ENCODE measurements at regions not wholly inside any gene's neighbourhood (a gene's known extent, or its start where the extent isn't known, plus 50 kb on each side); places are given as distances from the start of the nearest gene placed in this dataset.
"Not testable (repeated sequence)": the region's sequence is repeated elsewhere in the genome, so short reads cannot be mapped to it uniquely, and the experiment has no call there.

DNA sequence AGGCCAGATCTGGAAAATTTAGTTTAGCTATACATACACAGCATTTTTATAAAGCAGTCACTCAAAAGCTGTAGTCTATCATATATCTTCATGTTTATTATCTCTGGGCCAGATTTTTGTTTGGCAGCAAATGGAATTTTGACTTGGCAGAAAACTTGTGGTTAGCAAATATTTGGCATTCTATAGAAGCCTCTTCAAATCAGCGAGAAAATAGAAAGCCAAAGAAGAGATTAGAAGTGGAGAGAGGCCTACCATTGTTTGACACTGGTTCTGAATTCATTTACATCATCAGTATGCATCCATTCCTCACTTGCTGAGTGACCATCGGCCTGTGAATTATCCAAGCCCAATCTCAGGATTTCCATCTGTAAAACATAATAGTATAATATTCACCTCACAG is 1077.6 kb downstream of the GALC start:
- Histone ChIP-seq H3K36me3 (no peaks in the 10 kb centered on the region), H3K9me3 (no peaks in the 10 kb centered on the region), H3K27ac (no peak overlapping the region), H3K4me3 (no peak overlapping the region), H3K27me3 (no peaks in the 10 kb centered on the region), H3K4me1 (no peaks in the 10 kb centered on the region)
- intact Hi-C loops (cut with DNase I): no loop called here
- ATAC-seq (no peak), DNase-seq (no peak), FAIRE-seq (no peak)
- 48 to 57% methylated on average over 2 of the region's 2 CpGs for WGBS, 2 donors
- TF ChIP-seq CTCF (IDR thresholded peaks at IDR 0.05): no peak

DNA sequence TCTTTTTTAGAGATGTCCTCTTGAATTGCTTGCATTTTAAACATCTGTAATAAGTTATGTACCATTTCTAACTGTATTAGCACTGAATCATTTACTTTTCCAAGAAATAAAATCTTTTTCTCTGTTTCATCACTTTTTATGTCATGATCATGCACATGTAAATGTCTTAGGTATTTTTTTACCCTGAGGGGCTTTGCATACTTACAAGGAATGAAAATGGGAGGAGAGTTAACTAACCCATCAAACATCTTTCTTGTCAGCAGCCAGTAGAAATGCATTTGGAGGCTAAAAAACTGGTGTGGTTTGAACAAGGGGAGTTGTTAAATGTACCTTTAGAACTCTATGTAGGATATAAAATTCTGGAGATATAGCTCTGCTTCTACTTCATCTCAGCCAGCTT is 1080.3 kb downstream of the GALC start:
- Histone ChIP-seq H3K4me1 (no peaks in the 10 kb centered on the region), H3K9me3 (no peaks in the 10 kb centered on the region), H3K27me3 (no peaks in the 10 kb centered on the region), H3K4me3 (no peak overlapping the region), H3K36me3 (no peaks in the 10 kb centered on the region), H3K27ac (no peak overlapping the region)
- FAIRE-seq (no peak), DNase-seq (no peak), ATAC-seq (no peak)
- intact Hi-C loops (cut with DNase I): no loop called here
- no peak for TF ChIP-seq CTCF (IDR thresholded peaks at IDR 0.05)

GRCh38 chr14:86911486-86911885 is 1081.5 kb downstream of the GALC start:
- H3K4me3 ChIP-seq: no peak overlapping the region
- no peaks in the 10 kb centered on the region for H3K9me3 ChIP-seq
- WGBS, 2 donors: 81 to 89% methylated on average over 6 of the region's 6 CpGs
- TF ChIP-seq CTCF (IDR thresholded peaks at IDR 0.05): no peak
- H3K4me1 ChIP-seq: no peaks in the 10 kb centered on the region
- no peak overlapping the region for H3K27ac ChIP-seq
- H3K27me3 ChIP-seq: no peaks in the 10 kb centered on the region
- ATAC-seq (no peak), DNase-seq (no peak), FAIRE-seq (no peak)
- no peaks in the 10 kb centered on the region for H3K36me3 ChIP-seq
- intact Hi-C loops (cut with DNase I): no loop called here

GRCh38 chr14:86905386-86905926 is 1087.5 kb downstream of the GALC start:
- H3K36me3 ChIP-seq; ATAC-seq; H3K4me3 ChIP-seq; H3K27ac ChIP-seq; intact Hi-C loops (cut with DNase I); H3K9me3 ChIP-seq; H3K4me1 ChIP-seq; H3K27me3 ChIP-seq; FAIRE-seq: not testable (repeated sequence)
- 94 to 97% methylated on average over 45 to 48 of the region's 48 CpGs for WGBS, 2 donors
- peak in 2 of 6 donors; percentile 17 to 53 for DNase-seq

DNA sequence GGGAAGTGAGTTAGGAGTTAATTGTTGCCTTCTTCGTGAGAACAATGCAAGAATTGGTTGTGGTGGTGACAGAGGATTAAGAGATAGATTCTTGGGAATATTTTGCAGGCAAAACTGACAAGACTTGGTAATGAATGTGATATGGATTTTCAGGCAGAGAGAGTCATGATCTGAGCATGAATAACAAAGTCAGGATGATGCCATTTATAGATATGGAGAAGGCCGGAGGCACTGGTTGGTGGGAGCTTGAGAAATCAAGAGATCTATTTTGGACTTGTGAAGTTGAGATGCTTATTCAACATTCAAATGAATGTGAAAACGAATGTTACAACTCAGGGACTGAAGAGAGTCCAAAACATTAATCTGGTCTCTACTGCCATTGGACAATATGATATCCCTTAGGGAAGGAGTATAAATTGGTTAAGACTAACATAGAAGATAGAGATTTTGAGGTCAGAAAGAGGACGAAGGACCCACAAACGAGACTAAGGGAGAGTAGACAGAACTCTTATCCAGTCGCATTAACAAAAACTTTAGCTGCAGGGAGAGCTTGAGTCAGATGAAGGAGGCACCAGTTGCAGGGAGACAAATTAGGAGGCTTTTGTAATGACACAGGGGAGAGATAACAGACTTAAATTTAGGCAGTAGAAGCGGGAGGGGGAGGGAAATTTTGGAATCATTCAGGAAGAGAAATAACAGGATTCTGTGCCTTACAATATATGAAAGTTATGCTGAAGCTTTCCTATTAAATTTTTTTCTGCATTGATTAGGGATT is 1090.6 kb downstream of the GALC start:
- H3K27me3 ChIP-seq: no peaks in the 10 kb centered on the region
- 77 to 82% methylated on average over 7 of the region's 7 CpGs for WGBS, 2 donors
- no peak overlapping the region for H3K4me3 ChIP-seq
- peaks cover 0 to 14% (median 13%) of the 10 kb centered on the region in 3 donors for H3K4me1 ChIP-seq
- no peak overlapping the region for H3K27ac ChIP-seq
- no peak for ATAC-seq
- intact Hi-C loops (cut with DNase I): no loop called here
- no peaks in the 10 kb centered on the region for H3K9me3 ChIP-seq
- no peak for FAIRE-seq
- no peak for DNase-seq
- TF ChIP-seq CTCF (IDR thresholded peaks at IDR 0.05): no peak
- no peaks in the 10 kb centered on the region for H3K36me3 ChIP-seq
